HG03575 (cell line): ENCODE measurements at regions not wholly inside any gene's neighbourhood (a gene's known extent, or its start where the extent isn't known, plus 50 kb on each side); places are given as distances from the start of the nearest gene placed in this dataset.

Source experiments
- ATAC-seq: cut with Tn5 transposase; IDR thresholded peaks from one replicate; pipeline ENCODE4 v1.9.1; 2021; ENCODE audit not compliant: unreplicated experiment, insufficient number of reproducible peaks, low FRiP score; ENCODE audit errors: extremely low read depth

DNA sequence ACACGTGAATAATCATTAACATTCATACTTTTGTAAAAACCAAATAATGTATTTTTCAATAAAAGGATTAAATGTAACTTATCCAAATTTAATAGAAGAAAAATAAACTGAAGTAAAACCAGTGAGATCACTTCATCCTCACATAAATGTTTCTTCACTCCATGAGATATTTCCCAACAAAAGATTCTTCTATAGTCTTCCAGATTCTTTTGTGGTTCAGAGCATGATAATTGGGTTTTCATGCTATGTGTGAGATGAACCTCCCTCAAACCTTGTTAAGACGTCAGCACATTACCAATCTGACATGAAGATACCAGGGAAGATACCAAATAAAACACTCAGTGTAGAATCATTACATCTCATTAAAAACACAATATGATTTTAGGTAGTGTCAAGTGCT lies 62.9 kb upstream of the OXGR1 start:
- no peak for ATAC-seq

DNA sequence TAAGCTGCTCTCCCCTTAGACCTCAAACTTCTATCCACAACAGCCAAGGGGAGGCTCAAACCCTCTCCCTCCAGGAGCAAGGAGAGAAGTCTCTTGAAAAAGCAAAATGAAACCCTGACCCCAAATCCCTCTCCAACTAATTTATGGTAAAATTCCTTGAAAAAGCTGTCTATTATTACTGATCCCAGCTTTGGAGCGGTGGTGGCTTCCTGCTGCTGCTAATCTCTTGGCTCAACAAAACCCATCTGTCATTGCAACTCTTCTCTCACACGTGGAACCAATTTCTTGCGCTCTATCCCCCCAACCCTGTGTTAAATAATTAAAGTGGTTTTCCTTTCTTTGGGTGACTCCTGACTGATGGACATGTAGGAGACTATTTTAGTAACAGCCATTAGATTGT lies 64.1 kb upstream of the OXGR1 start:
- ATAC-seq = no peak

DNA sequence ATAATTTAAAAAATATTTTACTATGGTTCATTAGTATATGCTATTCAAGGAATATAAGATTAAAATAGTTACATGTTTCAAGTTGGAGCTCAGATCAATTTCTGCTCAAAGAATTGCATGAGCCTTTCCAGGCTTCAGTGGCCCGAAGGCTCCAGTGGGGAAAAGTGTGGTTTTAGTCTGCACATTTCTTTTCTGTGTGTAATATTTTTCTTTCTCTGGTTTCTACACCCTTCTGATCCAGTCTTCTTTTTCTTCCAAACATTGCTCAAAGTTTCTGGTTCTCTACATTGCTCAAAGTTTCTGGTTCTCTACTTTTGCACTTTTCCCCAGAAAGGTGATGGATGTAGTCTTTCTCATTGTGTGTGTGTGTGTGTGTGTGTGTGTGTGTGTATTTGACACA lies 64.7 kb upstream of the OXGR1 start:
- no peak for ATAC-seq

DNA sequence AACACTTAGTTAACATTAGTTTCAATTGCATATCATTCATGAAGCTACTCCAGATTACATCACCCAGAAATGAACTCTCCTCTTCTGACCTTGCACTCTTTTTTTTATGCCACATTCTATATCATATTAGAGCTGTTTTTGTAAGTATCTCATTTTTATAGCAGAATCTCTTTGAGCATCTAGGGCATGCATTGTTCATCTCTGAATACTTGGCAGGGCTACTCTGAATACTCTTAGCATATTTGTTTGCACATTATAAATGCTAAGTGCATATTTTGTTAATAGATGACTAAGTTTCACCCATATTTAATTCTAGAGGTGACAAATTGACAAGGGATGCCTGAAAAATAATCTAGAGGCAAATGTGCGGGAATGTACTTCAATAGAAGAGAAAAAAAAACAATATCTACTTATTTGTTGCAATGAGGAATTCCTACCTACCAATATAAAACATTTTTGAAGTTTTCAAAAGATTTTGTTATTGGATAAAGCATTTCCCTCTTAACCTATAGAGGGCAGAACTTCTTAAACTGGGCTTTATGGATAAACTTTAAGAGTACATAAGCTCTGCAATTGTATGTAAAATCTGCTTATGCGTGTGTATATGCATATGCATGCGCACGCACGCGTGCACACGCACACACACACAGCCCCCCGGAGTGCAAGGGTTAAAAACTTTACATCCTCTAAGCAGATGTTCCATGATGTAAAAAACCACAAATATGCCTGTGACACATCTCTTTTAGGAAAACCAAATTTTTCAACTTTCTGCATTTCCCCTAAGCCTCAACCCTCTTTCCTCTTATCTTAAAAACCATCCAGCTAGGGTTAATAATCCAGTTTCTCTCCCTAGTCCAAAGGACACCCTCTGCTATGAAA lies 73.0 kb upstream of the OXGR1 start:
- ATAC-seq = no peak

DNA sequence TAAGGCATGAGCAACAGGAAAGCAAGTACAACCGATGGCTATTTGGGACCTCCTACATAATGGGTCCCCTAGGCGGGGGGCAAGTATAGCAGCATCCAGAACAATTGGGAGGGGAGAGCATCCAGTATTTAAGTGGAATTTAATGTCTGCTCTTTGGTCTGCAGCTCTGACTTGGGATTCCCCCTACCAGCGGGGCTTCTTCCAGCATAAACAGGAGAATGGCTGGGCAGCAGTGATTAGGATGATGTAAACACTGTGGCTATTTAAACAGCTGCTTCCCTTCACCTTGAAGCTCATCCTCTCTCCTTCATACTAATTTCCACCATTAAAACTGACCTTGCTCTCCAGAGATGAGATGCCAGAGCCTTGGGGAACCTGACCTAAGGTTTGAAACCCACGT lies 73.9 kb upstream of the OXGR1 start:
- no peak for ATAC-seq

DNA sequence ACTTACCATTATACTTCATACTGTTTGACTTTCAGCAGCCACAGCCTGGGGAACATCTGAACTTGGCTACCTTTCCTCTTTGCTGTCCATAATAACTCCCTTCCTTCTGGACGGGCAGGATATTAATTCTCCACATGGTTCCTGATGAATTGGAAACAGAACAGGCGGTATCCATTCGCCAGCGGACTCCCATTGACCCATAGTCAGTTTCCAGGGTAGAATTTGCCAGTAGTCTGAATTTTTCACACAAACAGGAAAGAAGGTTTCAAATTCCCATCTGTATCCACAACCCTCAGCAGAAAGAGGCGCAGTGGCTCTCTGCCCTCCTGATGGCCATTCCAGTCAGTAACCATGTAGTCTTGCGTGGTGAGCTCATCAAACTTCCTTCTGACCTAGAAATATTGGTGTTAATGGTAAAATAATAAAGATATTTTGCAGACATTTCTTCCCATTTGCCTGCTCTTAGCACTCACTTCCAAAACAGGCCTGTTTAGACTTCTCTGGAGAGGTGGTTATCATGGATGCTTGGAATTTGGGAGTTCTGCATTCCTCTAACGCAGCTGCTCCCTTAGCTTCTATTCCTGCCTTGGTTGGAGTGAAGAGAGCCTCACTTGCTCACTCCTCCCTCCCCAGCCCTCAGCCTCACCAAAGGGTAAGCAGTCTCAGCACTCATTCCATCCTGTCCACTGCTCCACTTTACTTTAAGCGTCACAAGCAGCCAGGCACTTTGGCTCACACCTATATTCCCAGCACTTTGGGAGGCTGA lies 75.0 kb upstream of the OXGR1 start:
- ATAC-seq = no peak

DNA sequence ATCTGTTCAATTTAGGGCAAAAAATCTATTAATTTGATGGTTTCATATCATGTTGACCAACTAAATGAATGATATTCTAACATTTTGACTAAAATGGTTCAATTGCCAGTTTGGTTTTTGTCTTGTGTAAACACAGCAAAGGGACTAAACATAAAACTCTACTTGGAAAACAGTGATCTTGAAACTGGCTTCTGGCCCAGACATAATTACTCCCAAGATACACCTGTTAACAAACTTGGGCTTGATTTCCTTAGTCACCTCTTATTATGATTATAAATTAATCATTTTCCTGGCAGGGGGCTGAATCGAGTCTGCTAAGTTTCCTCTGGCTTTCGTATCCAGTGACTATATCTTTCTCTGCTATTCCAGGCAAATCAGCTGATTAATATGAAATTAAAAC lies 78.0 kb upstream of the OXGR1 start:
- ATAC-seq = no peak

DNA sequence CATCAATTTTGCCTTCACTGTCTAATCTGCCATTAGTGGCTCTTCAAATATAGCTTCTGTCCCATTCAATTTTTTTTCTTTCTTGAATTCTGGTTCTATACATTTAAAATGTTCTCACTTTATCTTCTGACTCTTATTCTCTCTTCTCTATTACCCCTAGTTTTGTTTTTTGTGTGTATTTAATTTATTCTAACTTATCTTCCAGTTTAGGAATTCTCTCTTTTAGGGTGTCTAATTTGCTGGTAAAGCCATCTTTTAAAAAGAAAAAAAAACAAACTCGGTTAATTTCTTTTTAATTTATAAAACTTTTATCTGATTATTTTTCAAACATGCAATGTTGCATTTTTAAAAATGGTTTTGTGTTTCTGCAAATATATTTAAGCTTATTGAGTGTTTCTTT lies 80.3 kb upstream of the OXGR1 start:
- ATAC-seq = no peak

DNA sequence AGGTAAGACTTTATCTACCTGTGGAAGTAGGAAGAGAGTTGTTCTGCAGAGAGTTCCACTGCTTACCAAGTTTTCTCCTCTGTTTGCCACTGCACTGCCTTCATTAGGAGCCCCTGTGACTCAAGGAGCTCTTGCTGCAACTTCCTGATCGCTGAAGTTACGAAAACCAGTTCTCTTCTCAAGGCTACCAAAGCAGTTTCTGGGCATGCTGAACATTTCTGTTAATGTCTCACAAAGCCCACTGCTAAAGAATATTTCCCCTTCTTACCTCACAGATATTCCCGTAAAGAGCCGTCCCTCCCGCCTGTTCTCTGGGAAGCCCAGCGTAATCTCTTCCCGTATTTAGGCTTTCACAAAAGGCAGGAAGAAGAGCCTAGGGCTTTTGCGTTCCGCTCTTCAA lies 82.6 kb upstream of the OXGR1 start:
- ATAC-seq = no peak

DNA sequence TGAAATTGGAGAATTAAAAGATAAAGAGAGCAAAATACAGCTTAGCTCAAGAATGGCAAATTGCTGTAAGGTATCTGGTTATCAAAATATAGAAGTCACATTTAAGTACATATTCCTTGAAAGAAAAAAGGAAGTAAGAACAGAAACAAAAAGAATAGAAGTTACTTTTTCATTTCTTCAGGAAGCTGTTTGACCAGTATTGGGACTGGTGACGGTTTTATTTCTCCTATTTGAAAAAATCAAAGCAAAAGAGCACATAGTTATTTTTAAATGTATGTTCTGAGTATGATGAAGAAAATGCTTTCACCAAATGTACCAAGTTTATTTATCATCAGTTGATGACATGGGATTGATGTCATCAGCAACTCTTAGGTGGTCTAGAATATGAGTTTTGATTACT lies 83.1 kb upstream of the OXGR1 start:
- no peak for ATAC-seq

DNA sequence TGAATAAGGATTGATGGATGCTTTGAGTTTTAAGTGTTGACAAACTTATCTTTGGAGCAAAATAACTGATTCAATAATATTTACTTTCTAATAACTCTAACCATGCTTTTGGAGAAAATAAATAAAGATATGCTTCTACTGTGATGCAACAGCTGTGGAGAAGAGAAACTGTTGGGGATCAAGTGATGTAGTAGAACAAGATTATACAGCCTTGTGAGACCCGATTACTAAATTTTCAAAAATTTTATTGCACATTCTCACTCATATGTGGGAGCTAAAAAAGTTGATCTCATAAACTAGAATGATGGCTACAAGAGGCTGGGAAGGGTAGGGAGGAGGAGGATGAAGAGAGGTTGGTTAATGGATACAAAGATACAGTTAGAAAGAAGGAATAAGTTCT lies 85.5 kb upstream of the OXGR1 start:
- no peak for ATAC-seq

DNA sequence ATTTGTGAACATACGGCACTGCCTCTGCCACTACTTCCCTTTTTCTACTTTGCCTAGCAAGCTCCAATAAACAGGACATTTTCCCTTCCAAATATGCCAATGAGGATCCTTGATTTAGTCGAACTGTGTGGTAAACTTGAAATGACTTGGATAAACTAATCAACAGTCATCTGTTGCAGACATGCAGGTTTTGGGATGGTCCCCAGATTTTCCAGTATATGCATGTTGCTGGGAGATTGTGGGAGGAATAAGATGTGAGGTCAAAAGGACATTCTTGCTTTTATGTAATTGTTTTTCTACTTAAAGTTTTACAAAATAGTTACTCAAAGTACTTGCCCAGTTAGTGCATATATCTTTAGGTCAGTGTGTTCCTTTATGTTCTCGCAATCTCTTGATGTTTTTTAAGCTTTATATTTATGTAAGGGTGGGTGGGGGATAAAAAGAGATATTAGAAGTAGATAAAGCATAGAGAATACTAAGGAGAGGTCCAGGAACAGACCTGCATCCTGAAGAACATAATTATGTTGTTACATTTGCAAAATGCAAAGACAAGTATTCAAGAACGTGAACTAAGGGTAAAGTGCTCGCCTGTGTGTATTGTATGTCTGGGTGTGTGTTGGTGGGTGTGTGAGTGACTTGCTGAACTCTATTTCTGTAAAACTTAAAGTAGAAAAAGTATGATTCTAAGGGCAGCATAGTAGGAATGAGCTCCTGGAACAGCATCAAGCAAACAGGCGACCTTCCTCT lies 88.4 kb upstream of the OXGR1 start:
- no peak for ATAC-seq

DNA sequence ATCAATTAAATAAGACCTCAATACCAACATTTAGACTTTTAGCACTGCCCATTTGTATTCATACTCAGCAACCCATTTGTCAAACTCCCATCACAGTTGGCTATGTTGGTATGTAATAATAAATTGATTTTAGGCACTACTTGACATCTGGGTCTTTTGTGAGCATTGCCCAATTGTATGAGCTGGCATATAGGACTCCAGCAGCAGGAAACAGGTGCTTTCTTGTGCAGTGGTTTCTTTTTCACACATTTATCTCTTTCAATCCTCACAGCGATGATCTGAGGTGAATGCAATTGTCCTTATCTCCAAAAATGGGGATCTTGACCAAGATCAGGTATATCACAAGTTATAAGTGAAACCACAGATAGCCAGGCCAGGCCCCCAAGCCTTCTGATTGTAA lies 96.9 kb upstream of the OXGR1 start:
- ATAC-seq = no peak

DNA sequence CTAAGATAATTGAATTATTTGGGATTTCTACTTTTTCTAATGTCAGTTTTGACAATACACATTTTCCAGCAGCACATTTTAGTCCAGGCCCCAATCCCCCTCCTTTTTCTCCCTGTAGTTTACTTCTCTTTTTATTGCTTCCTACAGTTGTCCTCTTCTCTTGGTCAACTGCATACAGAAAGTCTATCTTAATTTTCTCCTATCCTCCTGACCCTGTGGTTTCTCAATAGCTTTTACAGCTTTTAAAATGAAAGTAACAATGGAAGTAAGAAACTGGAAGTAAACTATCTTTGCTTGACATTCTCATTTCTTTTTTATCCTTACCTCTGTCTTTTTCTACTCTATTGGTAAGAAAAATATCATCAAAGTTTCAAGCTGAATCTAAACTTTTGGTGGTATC lies 106.5 kb upstream of the OXGR1 start:
- ATAC-seq = no peak

DNA sequence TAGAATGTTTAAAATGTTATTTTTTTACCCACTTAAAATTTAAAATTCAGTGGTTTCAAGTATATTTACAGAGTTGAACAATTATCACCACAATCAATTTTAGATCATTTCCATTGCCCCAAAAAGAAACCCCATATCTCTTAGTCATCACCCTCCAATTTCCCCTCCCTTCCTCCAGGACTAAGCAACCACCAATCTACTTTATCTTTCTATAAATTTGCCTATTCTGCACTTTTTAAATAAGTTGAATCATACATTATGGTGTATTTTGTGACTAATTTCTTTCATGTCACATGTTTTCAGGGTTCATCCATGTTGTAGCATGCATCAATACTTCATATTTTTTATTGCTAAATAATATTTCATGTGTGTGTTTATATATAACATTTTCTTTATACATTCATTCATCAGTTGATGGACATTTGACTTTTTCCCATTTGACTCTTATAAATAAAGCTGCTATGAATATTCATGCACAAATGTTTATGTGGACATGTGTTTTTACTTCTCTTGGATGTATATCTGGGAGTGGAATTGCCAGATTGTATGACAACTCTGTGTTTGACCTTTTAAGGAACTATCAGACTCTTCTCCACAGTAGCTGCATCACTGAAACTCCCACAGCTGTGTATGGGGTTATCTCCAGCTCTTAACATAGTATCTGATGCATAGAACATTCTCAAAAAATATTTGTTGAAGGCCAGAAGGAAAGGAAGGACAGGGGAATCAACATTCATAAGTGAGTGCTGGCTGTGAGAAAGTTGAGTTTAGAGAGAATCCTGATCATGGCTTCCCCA lies 107.8 kb upstream of the OXGR1 start:
- no peak for ATAC-seq

DNA sequence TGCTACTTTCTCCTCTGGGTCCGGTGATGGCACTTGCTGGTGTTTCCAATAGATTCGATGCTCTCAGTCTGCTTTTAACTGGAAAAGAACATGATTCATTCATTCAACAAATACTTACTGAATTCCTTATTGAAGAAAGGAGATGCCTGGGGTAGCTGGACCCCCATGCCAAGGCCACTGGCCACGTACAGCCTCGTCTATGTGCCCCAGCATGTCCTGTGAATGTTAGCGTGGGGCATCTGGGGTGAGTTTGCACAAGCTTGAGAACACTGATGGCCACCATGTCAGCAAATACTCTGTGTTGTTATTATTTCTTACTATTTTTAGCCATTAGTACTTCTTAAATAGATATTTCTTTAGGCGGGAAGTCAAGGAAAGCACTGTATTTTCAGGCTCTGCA lies 112.0 kb upstream of the OXGR1 start:
- ATAC-seq = no peak

DNA sequence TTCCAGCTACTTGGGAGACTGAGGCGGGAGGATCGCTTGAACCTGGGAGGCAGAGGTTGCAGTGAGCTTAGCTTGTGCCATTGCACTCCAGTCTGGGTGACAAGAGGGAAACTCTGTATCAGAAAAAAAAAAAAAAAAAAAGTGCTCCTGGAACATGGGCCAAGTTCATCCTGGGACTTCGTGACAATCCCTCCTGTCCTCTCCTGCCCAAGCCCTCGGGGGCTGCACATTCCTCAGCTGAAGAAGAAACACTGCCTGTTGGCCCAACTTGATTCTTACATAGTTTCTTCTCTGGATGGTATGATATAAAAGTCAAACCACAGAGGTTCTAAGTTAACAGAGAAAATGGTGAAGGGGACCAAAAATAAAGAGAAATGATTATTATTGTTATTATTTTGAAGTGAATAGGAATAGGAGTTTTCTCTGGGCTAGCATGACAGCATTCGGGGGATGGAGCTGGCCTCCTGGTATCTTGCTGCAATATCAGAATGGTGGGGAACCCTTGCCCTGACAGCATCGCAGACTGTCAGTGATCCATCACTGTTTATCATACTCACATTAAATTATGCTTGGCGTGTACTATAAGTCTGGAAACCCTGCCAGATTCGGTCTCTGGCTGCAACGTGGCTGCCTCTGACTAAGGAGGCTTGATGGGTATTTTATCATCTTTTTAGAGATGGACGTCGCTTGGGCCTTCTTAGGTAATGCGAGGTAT lies 113.7 kb upstream of the OXGR1 start:
- ATAC-seq = no peak

DNA sequence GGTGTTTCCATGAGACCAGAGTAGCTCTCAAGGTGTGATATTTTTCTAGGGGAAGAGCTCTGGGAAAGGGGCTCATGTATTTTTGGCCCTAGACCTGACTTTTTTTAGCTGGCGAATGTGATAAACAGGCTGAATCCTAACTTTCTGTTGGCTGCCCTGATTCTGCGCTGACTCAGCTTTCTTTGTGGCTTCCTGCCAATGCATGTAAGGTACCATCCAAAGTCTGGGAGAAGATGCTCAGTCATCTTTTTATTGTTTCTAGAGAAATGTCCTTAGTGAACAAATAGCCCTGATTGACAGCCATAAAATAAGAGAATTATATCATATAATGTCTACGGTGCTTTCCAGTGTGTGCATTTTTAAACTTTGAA lies 113.6 kb upstream of the MBNL2 start:
- no peak for ATAC-seq

DNA sequence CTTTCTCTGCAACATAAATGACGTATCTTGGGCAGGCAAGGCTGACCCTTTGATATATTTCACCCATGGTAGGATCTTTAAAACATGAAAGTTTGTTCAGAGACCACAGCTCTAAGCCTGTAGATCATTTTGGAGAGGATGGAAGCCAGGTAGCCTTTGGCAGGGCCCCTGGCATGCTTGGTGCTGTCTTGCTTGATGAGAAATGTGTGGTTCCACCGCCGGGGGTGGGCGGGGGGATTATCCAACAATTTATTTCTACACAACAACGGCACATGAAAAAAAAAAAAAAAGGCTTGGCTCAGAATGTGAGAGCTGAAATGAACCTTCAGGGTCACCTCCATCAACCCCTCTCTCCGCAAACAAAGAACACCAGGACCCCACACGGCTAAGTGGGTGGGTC lies 112.9 kb upstream of the MBNL2 start:
- ATAC-seq = no peak
